Loucy (cell line): ENCODE measurements at regions not wholly inside any gene's neighbourhood (a gene's known extent, or its start where the extent isn't known, plus 50 kb on each side); places are given as distances from the start of the nearest gene placed in this dataset.

ENCODE experiments used
- H2AFZ ChIP-seq: fragments of 200-600 bp; sonication (generic); 2 replicates; pipeline ENCODE4 v1.6.0; 2016; ENCODE audit warnings: antibody characterized with exemption, mild to moderate bottlenecking, low read length, moderate library complexity
- H3F3A ChIP-seq: fragments of 200-600 bp; 2 replicates; pipeline ENCODE4 v1.6.0; 2016; ENCODE audit warnings: antibody characterized with exemption, low read depth, mild to moderate bottlenecking
- H3K27me3 ChIP-seq: fragments of 200-600 bp; sonication (generic); 2 replicates; pipeline ENCODE4 v1.6.1; 2014; ENCODE audit warnings: low read length, mild to moderate bottlenecking; ENCODE audit not compliant: insufficient read depth, poor library complexity, severe bottlenecking
- H3K36me3 ChIP-seq: fragments of 200-600 bp; sonication (generic); 2 replicates; pipeline ENCODE4 v1.6.1; 2016; ENCODE audit warnings: low read length; ENCODE audit not compliant: insufficient read depth
- H3K4me1 ChIP-seq: fragments of 200-600 bp; sonication (generic); 2 replicates; pipeline ENCODE4 v1.5.1; 2014; ENCODE audit warnings: low read length, mild to moderate bottlenecking; ENCODE audit not compliant: insufficient read depth, poor library complexity, severe bottlenecking
- H3K4me2 ChIP-seq: fragments of 200-600 bp; sonication (generic); 2 replicates; pipeline ENCODE4 v1.6.0; 2014; ENCODE audit warnings: antibody characterized with exemption, low read length, low read depth, mild to moderate bottlenecking; ENCODE audit not compliant: poor library complexity, severe bottlenecking
- H3K4me3 ChIP-seq: fragments of 200-600 bp; sonication (generic); 2 replicates; pipeline ENCODE4 v1.5.1; 2014; ENCODE audit warnings: low read length, mild to moderate bottlenecking, mixed read lengths; ENCODE audit not compliant: poor library complexity, severe bottlenecking
- H3K79me2 ChIP-seq: fragments of 200-600 bp; sonication (generic); 2 replicates; pipeline ENCODE4 v1.6.1; 2014; ENCODE audit warnings: low read length; ENCODE audit not compliant: insufficient read depth
- H3K9ac ChIP-seq: fragments of 200-600 bp; sonication (generic); 2 replicates; pipeline ENCODE4 v1.6.0; 2014; ENCODE audit warnings: mild to moderate bottlenecking, low read depth, low read length, moderate library complexity; ENCODE audit not compliant: poor library complexity, severe bottlenecking
- H3K9me2 ChIP-seq: fragments of 200-600 bp; sonication (generic); replicated peaks from 2 replicates; pipeline ENCODE4 v1.6.1; 2016; ENCODE audit warnings: low read depth, low read length, mixed read lengths
- H3K9me3 ChIP-seq: fragments of 200-600 bp; sonication (generic); 2 replicates; pipeline ENCODE4 v1.6.1; 2014; ENCODE audit warnings: mild to moderate bottlenecking, antibody characterized with exemption, low read length, low read depth; ENCODE audit not compliant: insufficient read depth
- H4K20me1 ChIP-seq: fragments of 200-600 bp; sonication (generic); 2 replicates; pipeline ENCODE4 v1.6.0; 2014; ENCODE audit warnings: antibody characterized with exemption, low read length, mild to moderate bottlenecking; ENCODE audit not compliant: insufficient read depth, poor library complexity, severe bottlenecking
- EZH2phosphoT487 ChIP-seq: fragments of 200-600 bp; IDR thresholded peaks from 2 replicates; pipeline ENCODE4 v1.6.1; 2018; ENCODE audit warnings: antibody characterized with exemption, mild to moderate bottlenecking, moderate library complexity, borderline replicate concordance
- TF ChIP-seq, protein P1 (sequence below): fragments of 200-600 bp; sonication (generic); conservative IDR thresholded peaks from 2 replicates; pipeline ENCODE4 v1.5.1; 2014; ENCODE audit warnings: mild to moderate bottlenecking, antibody characterized with exemption, low read length

DNA sequence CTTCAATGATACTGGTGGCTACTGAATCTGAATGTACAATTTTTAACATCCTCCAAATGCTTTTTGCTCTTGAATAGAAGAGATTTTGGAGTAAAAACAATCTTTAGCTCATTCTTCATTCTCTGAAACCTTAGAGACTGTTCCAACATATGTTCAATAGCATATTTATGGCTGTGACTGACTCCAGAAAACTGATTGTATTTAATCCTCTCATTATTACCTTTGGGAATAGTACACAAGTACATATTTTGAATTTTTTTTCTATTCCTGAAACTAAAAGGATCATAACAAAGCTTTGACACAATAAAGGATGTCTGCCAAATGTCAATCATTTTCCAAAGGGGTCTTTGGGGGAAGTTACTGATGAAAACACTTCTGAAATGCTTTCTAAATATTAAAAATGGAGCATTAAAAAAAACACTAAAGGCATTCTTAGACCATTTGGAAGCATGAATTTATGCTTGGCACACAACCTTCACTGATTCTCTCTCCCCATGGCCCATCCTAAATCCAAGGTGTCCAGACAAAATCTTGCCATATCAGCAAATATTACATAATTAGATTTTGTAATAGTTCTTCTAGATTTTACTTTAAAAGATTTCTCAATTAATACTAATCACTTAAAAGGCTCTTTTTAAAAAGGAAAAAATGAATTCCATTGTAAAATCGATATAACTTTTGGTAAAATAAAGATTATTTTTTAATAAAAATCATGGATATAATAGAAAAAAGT, 936.8 kb downstream of the EPHA3 start:
- TF ChIP-seq EZH2phosphoT487: no peak
- TF ChIP-seq, protein P1, sequence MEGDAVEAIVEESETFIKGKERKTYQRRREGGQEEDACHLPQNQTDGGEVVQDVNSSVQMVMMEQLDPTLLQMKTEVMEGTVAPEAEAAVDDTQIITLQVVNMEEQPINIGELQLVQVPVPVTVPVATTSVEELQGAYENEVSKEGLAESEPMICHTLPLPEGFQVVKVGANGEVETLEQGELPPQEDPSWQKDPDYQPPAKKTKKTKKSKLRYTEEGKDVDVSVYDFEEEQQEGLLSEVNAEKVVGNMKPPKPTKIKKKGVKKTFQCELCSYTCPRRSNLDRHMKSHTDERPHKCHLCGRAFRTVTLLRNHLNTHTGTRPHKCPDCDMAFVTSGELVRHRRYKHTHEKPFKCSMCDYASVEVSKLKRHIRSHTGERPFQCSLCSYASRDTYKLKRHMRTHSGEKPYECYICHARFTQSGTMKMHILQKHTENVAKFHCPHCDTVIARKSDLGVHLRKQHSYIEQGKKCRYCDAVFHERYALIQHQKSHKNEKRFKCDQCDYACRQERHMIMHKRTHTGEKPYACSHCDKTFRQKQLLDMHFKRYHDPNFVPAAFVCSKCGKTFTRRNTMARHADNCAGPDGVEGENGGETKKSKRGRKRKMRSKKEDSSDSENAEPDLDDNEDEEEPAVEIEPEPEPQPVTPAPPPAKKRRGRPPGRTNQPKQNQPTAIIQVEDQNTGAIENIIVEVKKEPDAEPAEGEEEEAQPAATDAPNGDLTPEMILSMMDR: no peak
- H3K36me3 ChIP-seq: no peaks in the 10 kb centered on the region

DNA sequence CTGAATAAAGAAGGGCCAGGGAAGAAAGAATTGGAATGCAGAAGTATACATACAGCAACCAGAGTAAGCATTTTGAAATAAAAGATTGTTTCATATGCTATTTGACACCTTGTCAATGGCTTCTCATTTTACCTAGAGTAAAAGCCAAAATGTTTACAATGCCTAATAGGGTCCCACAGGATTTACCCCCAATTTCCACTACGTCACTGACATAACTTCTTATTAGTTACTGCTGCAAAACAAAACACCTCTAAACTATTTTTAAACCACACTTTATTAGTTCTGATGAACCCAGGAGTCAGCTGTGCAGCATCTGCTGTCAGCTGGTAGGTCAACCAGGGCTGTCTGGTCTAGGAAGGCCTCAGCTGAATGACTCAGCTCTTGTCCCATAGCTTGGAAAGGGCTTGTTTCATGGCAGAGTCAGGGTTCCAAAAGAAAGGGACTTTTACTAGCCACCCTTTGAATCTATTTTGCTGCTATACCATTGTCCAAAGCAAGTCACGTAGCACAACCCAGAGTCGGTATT, 945.1 kb downstream of the EPHA3 start:
- H2AFZ ChIP-seq: no peak overlapping the region

More for the DNA sequence above, 936.8 kb downstream of the EPHA3 start:
- Histone ChIP-seq H3K9me3 (no peaks in the 10 kb centered on the region; the same call in 1 of the 2 replicates), H4K20me1 (no peaks in the 10 kb centered on the region), H2AFZ (no peak overlapping the region), H3F3A (no peaks in the 10 kb centered on the region), H3K79me2 (no peaks in the 10 kb centered on the region), H3K27me3 (no peaks in the 10 kb centered on the region), H3K9me2 (no peaks in the 10 kb centered on the region), H3K4me2 (no peak overlapping the region), H3K4me1 (no peaks in the 10 kb centered on the region), H3K4me3 (no peak overlapping the region), H3K9ac (no peak overlapping the region)

DNA sequence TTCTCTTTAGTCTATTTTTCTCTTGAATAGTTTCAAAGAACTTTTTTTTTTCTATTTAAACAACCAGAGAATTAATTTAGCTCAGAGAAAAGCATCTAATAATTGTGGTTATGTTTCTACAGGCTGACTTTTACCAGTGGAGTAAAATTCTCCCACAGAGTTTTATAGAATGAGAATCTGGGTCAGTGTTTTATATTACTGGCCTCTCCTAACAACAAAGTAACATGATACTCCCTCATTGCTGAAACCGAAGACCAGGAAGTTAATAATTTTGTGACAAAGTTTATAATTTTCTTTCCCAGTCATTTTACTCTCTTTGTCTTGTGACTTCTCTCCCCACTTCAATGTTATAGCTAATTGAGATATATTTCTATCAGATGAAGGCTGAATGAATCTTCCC, 946.9 kb downstream of the EPHA3 start:
- Histone ChIP-seq H3K9me2 (no peaks in the 10 kb centered on the region), H4K20me1 (no peaks in the 10 kb centered on the region), H3K27me3 (no peaks in the 10 kb centered on the region), H3K4me1 (no peaks in the 10 kb centered on the region), H2AFZ (no peak overlapping the region), H3K36me3 (no peaks in the 10 kb centered on the region), H3K79me2 (no peaks in the 10 kb centered on the region), H3K9ac (no peak overlapping the region), H3K4me3 (no peak overlapping the region), H3F3A (no peaks in the 10 kb centered on the region), H3K9me3 (no peaks in the 10 kb centered on the region), H3K4me2 (no peak overlapping the region)
- TF ChIP-seq EZH2phosphoT487: no peak
- TF ChIP-seq, protein P1: no peak

More for the DNA sequence above, 945.1 kb downstream of the EPHA3 start:
- H3K9me3 ChIP-seq: no peaks in the 10 kb centered on the region
- H3K36me3 ChIP-seq: no peaks in the 10 kb centered on the region
- H3K4me2 ChIP-seq: no peak overlapping the region
- no peaks in the 10 kb centered on the region for H3K79me2 ChIP-seq
- no peaks in the 10 kb centered on the region for H4K20me1 ChIP-seq
- no peaks in the 10 kb centered on the region for H3K9me2 ChIP-seq
- no peaks in the 10 kb centered on the region for H3F3A ChIP-seq
- no peak overlapping the region for H3K9ac ChIP-seq
- no peaks in the 10 kb centered on the region for H3K27me3 ChIP-seq
- TF ChIP-seq, protein P1: no peak
- TF ChIP-seq EZH2phosphoT487: no peak
- no peak overlapping the region for H3K4me3 ChIP-seq
- H3K4me1 ChIP-seq: no peaks in the 10 kb centered on the region
